ENCODE measurements at regions not wholly inside any gene's neighbourhood (a gene's known extent, or its start where the extent isn't known, plus 50 kb on each side); places are given as distances from the start of the nearest gene placed in this dataset.

GRCh38 chr16:79367822-79368221 is 232.7 kb downstream of the MAF start:
- DNase-seq: no peak

- DNase-seq: no peak
These were observed 233.9 kb downstream of the MAF start for GRCh38 chr16:79366635-79367034.

- DNase-seq: no peak
These were observed 234.8 kb downstream of the MAF start for GRCh38 chr16:79365702-79366101.

- no peak for DNase-seq
These were observed 237.1 kb downstream of the MAF start for GRCh38 chr16:79363484-79363883.

- no peak for DNase-seq
These were observed 237.5 kb downstream of the MAF start for GRCh38 chr16:79363035-79363434.

- DNase-seq: peak in 1 of 5 donors; percentile 5
These were observed 238.1 kb downstream of the MAF start for GRCh38 chr16:79362300-79362970.

DNA sequence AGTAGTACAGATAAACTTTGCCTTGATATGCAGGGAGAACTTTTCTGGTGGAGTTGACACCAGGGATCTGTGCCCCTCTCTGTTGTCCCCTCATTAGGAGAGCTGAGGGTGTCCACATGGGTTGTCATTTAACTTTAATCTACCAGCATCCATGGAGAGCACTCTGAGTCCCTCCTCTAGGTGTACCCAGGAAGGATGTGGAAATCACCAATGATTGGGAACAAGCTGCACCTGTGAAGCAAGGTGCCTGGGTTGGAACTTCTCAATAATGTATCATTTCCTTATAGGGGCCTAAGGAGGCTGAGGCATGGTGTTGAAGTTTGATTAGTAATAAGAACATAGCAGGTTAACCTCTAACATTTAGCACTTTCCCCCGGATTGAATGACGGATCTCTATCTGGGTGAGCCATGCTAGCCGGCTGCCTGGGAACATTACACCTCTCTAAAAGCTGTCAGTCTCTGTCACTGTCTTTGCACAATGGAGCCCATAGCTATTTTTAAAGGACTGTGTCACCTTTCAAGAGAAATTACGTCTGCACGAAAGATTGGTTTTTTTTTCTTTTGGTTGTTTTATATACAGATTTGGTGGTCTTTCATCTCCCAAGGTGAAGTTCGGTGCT is 239.3 kb downstream of the MAF start:
- DNase-seq: no peak

- DNase-seq: no peak
These were observed 240.3 kb downstream of the MAF start for GRCh38 chr16:79360267-79360666.

GRCh38 chr16:79359082-79359481 is 241.5 kb downstream of the MAF start:
- no peak for DNase-seq

DNA sequence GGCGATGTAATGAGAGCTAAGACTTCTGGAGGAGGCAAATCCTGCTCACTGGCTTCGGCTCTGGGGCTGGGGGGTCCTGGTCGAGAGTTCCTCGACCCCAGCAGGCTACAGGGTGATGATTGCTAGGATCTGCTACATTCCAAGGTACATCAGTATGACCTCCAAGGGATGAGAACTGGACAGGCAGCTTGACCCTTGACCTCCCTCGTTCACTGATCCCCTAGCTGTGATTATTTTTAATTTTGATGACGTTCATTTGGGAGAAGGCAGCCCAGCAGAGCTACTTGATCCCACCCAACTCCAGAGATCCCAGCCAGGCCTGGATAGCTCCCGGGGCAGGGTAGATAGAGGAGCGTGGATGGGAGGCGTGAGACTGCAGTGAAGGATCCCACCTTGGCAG is 242.3 kb downstream of the MAF start:
- DNase-seq: no peak

DNA sequence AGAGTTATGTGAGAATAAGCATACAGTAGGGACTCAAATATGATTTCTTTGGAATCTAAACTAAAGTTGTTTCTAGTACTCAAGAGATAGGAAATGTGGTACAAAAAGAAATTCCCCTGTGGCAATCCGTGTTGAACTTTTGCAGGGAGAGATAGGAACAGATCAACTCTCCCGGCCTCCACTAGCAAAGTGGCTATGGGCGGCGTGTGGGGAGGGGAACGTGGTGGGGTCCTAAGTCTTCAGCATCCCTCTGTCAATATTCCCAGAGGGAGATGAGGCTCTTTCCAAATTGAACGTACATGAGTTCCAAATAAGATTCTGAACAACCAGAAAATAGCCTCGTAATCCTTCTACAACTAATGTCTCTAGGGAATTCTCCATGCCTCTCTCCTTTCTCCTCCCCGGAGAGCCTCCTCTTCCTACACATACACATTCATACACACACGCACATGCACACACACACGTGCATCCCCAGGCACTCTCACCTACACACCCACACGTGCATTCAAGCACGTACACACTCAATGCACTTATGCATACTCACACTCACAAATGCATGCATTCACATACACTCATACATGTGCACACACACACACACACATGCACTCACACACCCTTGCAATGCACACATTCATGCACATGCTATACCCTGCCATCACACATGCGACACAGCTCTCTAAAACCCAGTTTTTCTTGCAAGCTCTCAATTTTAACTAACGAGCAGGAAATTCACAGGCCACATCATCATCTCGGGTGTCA is 244.8 kb downstream of the MAF start:
- no peak for DNase-seq

DNA sequence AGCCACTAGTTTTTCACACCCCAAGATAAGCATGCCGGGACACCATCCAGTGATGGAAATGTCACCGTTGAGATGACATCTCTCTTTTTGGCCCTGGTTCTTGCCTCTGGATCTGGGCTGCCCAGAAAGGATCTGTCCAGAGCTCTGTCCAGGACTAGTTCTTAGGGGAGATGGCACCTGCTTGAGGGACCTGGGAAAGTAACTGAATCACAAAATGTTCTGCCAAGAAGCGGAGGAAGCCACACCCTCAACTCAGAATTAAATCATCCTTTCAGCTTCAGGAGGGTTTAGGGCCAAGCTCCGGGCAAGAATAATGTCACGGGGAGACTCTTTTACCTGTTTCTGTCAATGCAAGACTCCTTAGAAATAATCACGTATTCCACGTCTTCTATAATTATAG is 248.6 kb downstream of the MAF start:
- no peak for DNase-seq

- DNase-seq: no peak
These were observed 250.7 kb downstream of the MAF start for GRCh38 chr16:79349803-79350202.

GRCh38 chr16:79348521-79349306 is 251.8 kb downstream of the MAF start:
- DNase-seq: no peak

- no peak for DNase-seq
These were observed 253.3 kb downstream of the MAF start for GRCh38 chr16:79347277-79347676.

DNA sequence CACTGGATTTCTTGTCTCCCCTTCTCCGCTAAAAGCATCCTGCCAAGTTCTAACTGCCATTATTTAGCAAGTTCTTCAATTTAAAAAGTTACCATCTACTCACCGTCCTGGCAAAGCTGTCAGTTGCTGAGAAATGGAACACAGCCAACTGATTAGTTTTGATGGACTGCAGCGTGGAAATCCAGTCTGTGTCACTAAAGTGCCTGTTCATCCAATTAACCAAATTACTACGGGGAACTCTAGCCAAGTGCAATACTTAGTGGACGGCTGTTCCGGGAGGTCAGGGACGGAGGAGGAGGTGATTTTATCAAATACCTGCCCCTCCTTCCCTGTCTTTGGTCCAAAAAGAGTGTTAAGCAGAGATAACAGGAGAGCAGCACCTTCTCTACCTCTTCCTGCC is 260.7 kb downstream of the MAF start:
- no peak for DNase-seq

GRCh38 chr16:79337906-79338305 is 262.6 kb downstream of the MAF start:
- DNase-seq: no peak

DNA sequence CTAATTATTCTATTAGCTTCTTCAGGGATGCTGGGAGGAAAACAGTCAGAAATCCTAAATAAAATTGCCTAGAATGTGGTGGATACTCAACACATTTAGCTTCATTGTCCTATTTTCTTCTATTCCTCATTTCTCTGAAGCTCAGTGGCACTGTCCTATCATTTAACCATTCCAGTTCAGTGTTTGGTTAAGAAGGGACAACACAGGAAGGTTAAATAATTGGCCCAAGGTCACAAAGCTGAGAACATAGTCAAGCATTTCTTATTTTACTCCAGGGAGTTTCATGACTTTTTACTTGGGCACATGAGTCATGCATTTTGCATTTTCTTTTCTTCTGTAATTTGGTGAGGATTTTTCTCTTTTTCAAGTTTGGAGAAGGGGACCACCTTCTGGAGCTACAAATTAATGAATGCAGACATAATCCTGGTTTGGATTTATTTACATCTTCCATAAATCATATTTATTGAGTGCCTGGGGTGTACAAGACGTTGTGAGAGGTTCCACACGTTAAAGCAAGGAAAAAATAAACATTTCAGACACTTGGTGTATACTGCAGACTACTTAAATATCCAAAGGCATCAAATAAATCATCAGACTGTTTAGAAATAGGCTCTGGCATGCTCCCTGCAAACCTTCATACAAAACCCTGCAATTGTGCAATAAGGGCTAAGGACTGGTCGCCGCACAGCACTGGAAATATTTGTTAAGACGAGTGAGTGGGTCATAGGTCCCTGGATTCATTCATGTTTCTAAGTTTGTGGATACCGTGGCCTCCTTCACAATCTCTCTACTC is 263.9 kb downstream of the MAF start:
- DNase-seq: no peak

DNA sequence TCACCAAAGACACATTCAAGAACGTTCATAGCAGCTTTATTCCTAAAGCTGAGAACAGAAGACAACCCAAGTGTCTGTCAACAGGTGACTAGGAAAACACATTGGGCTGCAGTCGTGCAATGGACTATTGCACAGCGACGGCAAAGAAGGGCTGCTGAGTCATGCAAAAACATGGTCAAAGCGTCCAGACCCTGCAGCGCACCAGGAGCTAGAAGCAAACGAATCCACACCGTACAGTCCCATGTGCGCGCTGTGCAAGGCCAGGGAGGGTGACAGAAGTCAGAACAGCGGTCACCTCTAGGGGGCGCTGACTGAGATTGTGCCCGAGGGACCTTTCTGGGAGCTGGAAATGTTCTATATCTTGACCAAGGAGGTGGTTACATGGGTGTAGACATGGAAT is 266.4 kb downstream of the MAF start:
- peak in 2 of 5 donors; percentile 12 to 16 for DNase-seq

DNA sequence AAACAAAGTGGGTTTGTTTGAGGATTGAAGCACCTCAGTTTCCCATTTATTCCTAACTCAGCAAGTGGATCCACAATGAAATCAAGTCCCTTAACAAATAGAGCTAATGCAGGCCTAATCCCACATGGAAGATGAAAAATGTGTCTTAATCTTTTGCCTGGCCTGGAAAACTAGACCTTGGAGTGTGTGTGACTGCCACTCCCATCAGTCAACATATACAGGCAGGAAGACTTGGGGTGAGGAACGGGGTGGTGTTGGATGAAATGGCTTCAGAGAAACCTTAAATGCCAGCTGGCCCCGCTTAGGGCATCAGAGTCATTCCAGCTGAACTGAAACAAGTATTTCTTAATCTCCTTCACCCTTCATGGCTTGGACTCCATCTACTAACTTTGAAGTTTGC is 269.5 kb downstream of the MAF start:
- no peak for DNase-seq

DNA sequence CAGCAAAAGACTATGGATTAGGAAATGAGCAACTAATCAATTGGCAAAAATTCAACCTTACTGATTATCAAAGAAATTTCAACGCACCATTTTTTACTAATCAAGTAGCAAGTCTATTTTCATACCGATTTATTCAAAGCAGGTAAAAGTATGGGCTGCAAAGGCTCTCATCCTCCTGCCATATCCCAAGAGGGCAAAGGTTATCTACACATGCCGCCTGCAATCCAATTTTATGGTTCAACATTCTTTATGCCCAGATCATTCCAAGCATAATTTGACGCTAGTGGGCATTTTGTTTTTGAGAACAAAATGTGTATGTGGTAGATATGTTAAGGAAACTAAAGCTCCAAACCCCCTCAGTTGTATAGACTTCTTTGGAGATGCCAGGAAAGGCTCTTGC is 270.6 kb downstream of the MAF start:
- no peak for DNase-seq

GRCh38 chr16:79329166-79329521 is 271.4 kb downstream of the MAF start:
- no peak for DNase-seq

Measured in T-helper 1 cell (primary cell).